A549 (cell line): ENCODE measurements at regions not wholly inside any gene's neighbourhood (a gene's known extent, or its start where the extent isn't known, plus 50 kb on each side); places are given as distances from the start of the nearest gene placed in this dataset.

ENCODE experiments used
- ATAC-seq, 2 experiments: fragments of 200-7000 bp in 1 of 2; fragments of >200 bp in 1 of 2; cut with Nextera tagmentation in 1 of 2; cut with Tn5 transposase in 1 of 2; 3 replicates each; pipeline versions ENCODE4 v1.8.0 to v1.9.1; 2018 to 2020; ENCODE audit warnings: mild to moderate bottlenecking in 1 of 2, moderate library complexity in 1 of 2
- CTCF ChIA-PET: fragments of 300-600 bp; sonication (Branson Sonifier 250); formaldehyde crosslinking; extraction: SDS; loops from one replicate; lab custom pipeline; 2021; ENCODE audit warnings: antibody characterized with exemption, inconsistent platforms; lab: Yijun Ruan, JAX
- POLR2A ChIA-PET: fragments of 350-600 bp; formaldehyde crosslinking; extraction: SDS; loops from one replicate; lab custom pipeline; 2021; ENCODE audit warnings: antibody characterized with exemption, inconsistent platforms; lab: Yijun Ruan, JAX
- DNase-seq, 2 experiments: peaks; one replicate each; pipeline versions ENCODE4 v3.0.0 to v3.0.0-alpha.2; 2011 to 2016; ENCODE audit warnings: low read depth in 1 of 2, low spot score in 1 of 2
- FAIRE-seq: peaks from 2 replicates; lab custom pipeline; 2011; peaks lifted over from hg19 to GRCh38; lab: Jason Lieb, UNC
- H3K27ac ChIP-seq, 2 experiments: fragments of >200 bp; sonication (Bioruptor Twin); formaldehyde crosslinking; 3 replicates each; pipeline ENCODE4 v1.5.1; 2016 to 2017
- H3K4me1 ChIP-seq: fragments of >200 bp; sonication (Bioruptor Twin); formaldehyde crosslinking; 3 replicates; pipeline ENCODE4 v1.6.1; 2016
- H3K4me2 ChIP-seq: fragments of >200 bp; sonication (Bioruptor Twin); formaldehyde crosslinking; 3 replicates; pipeline ENCODE4 v1.6.1; 2016
- H3K4me3 ChIP-seq: fragments of >200 bp; sonication (Bioruptor Twin); formaldehyde crosslinking; 3 replicates; pipeline ENCODE4 v1.5.1; 2016
- H3K9me3 ChIP-seq: fragments of >200 bp; sonication (Bioruptor Twin); formaldehyde crosslinking; 3 replicates; pipeline ENCODE4 v1.6.1; 2016
- CBX2 ChIP-seq: fragments of 200-600 bp; sonication (generic); IDR thresholded peaks from 2 replicates; pipeline ENCODE4 v1.6.1; 2016; ENCODE audit warnings: low read depth, mild to moderate bottlenecking, borderline replicate concordance
- CEBPB ChIP-seq, 2 experiments: fragments of >200 bp in 1 of 2; sonication (Bioruptor Twin) in 1 of 2; formaldehyde crosslinking in 1 of 2; IDR thresholded peaks; 2 replicates each; pipeline ENCODE4 v1.6.1; 2012 to 2016
- CHD2 ChIP-seq: fragments of 150-350 bp; IDR thresholded peaks from 2 replicates; pipeline ENCODE4 v1.6.1; 2014; ENCODE audit warnings: low read length; ENCODE audit not compliant: partially characterized antibody
- CHD4 ChIP-seq: fragments of 200-600 bp; sonication (generic); IDR thresholded peaks from 2 replicates; pipeline ENCODE4 v1.6.1; 2016; ENCODE audit warnings: antibody characterized with exemption, mild to moderate bottlenecking, borderline replicate concordance
- ELK1 ChIP-seq: fragments of 150-350 bp; IDR thresholded peaks from 2 replicates; pipeline ENCODE4 v1.6.1; 2014; ENCODE audit warnings: low read depth, mild to moderate bottlenecking, low read length
- ESRRA ChIP-seq: fragments of 150-350 bp; IDR thresholded peaks from 2 replicates; pipeline ENCODE4 v1.6.1; 2014; ENCODE audit warnings: mild to moderate bottlenecking, low read length, borderline replicate concordance
- HOXA7 ChIP-seq: fragments of 250-450 bp; sonication (Bioruptor Pico); IDR thresholded peaks from 2 replicates; pipeline ENCODE4 v1.5.0; 2020; ENCODE audit warnings: mild to moderate bottlenecking, moderate library complexity
- HOXB5 ChIP-seq: fragments of 250-450 bp; sonication (Bioruptor Pico); IDR thresholded peaks from 2 replicates; pipeline ENCODE4 v1.5.0; 2020; ENCODE audit warnings: mild to moderate bottlenecking, moderate library complexity
- JUN ChIP-seq, 2 experiments: fragments of >200 bp; sonication (Bioruptor Twin); formaldehyde crosslinking; IDR thresholded peaks; 2 replicates in 1 of 2; 3 replicates in 1 of 2; pipeline ENCODE4 v1.6.1; 2016 to 2017
- MAZ ChIP-seq: fragments of 150-350 bp; IDR thresholded peaks from 2 replicates; pipeline ENCODE4 v1.6.1; 2014; ENCODE audit warnings: antibody characterized with exemption, low read depth, low read length, borderline replicate concordance
- MYC ChIP-seq: IDR thresholded peaks from 2 replicates; pipeline ENCODE4 v1.6.1; 2012; ENCODE audit warnings: mild to moderate bottlenecking, inconsistent platforms, low read length, improper control_type of control experiment, borderline replicate concordance
- NFE2L2 ChIP-seq: fragments of 150-350 bp; conservative IDR thresholded peaks from 2 replicates; pipeline ENCODE4 v1.6.1; 2014; ENCODE audit warnings: low read length
- NR3C1 ChIP-seq: fragments of >200 bp; sonication (Bioruptor Twin); formaldehyde crosslinking; IDR thresholded peaks from 3 replicates; pipeline ENCODE4 v1.6.1; 2017
- POLR2A ChIP-seq: IDR thresholded peaks from 2 replicates; pipeline ENCODE4 v1.6.1; 2012; ENCODE audit warnings: mild to moderate bottlenecking, low read length
- ZNF302 ChIP-seq: fragments of 250-450 bp; sonication (Bioruptor Pico); IDR thresholded peaks from 2 replicates; pipeline ENCODE4 v1.9.0; 2021; ENCODE audit warnings: inconsistent platforms, mild to moderate bottlenecking, moderate library complexity
- ZSCAN20 ChIP-seq: fragments of 250-450 bp; sonication (Bioruptor Pico); IDR thresholded peaks from 2 replicates; pipeline ENCODE4 v1.8.0; 2022; ENCODE audit warnings: mild to moderate bottlenecking, moderate library complexity
- WGBS: methylation state at CpG from one replicate; pipeline ENCODE4 v1.1.6; 2017; ENCODE audit errors: missing lambda C conversion rate; 5-methylcytosine and 5-hydroxymethylcytosine counted together
- TF ChIP-seq, protein P1 (sequence below): fragments of 450-650 bp; IDR thresholded peaks from 2 replicates; pipeline ENCODE4 v1.6.1; 2014; ENCODE audit warnings: antibody characterized with exemption
- TF ChIP-seq, protein P2 (sequence below): fragments of 200-600 bp; sonication (generic); IDR thresholded peaks from 2 replicates; pipeline ENCODE4 v1.6.1; 2016; ENCODE audit warnings: antibody characterized with exemption, mild to moderate bottlenecking, moderate library complexity

DNA sequence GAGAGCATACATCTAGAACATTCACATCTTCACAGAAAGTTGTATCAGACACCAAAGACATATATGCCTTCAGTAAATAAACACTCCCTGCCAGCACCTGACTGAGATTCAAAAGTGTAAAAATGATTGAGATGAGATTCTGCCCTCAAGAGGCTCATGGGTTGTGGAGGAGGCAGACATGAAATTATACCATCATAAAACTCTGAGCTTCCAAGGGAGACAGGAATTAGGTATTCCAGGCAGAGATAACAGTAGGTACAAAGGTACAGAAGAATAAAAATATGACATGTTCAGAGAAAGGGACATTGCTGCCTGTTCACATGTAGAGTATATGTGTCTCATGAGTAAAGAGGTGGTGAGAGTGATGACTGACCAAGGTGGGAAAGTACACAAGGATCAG is 322.3 kb downstream of the OSR1 start:
- Histone ChIP-seq H3K4me2 (no peak overlapping the region), H3K4me3 (no peak overlapping the region), H3K9me3 (no peaks in the 10 kb centered on the region), H3K4me1 (no peaks in the 10 kb centered on the region), H3K27ac (no peak overlapping the region)
- ChIA-PET POLR2A (no interaction called here), CTCF (no interaction called here)
- FAIRE-seq = no peak
- DNase-seq = no peak
- TF ChIP-seq, protein P1, sequence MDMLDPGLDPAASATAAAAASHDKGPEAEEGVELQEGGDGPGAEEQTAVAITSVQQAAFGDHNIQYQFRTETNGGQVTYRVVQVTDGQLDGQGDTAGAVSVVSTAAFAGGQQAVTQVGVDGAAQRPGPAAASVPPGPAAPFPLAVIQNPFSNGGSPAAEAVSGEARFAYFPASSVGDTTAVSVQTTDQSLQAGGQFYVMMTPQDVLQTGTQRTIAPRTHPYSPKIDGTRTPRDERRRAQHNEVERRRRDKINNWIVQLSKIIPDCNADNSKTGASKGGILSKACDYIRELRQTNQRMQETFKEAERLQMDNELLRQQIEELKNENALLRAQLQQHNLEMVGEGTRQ = no peak
- TF ChIP-seq ESRRA (no peak), JUN (IDR thresholded peaks at IDR 0.05) (no peak), ZNF302 (CRISPR knock-in tag) (no peak), CEBPB (IDR thresholded peaks at IDR 0.05) (no peak), POLR2A (no peak), NR3C1 (no peak)
- TF ChIP-seq, protein P2, sequence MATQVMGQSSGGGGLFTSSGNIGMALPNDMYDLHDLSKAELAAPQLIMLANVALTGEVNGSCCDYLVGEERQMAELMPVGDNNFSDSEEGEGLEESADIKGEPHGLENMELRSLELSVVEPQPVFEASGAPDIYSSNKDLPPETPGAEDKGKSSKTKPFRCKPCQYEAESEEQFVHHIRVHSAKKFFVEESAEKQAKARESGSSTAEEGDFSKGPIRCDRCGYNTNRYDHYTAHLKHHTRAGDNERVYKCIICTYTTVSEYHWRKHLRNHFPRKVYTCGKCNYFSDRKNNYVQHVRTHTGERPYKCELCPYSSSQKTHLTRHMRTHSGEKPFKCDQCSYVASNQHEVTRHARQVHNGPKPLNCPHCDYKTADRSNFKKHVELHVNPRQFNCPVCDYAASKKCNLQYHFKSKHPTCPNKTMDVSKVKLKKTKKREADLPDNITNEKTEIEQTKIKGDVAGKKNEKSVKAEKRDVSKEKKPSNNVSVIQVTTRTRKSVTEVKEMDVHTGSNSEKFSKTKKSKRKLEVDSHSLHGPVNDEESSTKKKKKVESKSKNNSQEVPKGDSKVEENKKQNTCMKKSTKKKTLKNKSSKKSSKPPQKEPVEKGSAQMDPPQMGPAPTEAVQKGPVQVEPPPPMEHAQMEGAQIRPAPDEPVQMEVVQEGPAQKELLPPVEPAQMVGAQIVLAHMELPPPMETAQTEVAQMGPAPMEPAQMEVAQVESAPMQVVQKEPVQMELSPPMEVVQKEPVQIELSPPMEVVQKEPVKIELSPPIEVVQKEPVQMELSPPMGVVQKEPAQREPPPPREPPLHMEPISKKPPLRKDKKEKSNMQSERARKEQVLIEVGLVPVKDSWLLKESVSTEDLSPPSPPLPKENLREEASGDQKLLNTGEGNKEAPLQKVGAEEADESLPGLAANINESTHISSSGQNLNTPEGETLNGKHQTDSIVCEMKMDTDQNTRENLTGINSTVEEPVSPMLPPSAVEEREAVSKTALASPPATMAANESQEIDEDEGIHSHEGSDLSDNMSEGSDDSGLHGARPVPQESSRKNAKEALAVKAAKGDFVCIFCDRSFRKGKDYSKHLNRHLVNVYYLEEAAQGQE = no peak
- no peak for ATAC-seq

DNA sequence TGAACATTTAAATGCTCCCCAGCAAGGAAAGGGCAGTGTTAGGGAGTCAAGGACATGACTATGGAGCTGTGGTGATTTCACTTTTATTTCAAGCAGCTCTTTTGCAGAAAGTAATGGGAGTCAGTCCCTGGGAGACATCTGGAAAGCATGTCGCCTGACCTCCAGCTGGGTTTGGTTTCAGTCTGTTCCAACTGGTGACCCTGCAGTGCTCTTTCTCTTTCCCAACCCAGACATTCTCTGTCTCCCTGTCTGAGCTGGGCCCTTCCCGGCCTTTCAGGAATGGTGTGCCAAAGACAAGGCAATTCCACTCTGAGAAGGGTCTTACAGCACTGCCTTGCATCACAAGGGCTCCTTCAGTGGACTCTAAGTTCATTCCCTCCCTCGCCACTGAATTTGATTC is 323.2 kb downstream of the OSR1 start:
- DNase-seq = no peak
- no peaks in the 10 kb centered on the region for H3K9me3 ChIP-seq
- H3K4me1 ChIP-seq = no peaks in the 10 kb centered on the region
- WGBS = 84% methylated on average over 3 of the region's 3 CpGs
- H3K4me2 ChIP-seq = no peak overlapping the region
- no peak overlapping the region for H3K4me3 ChIP-seq
- ATAC-seq = no peak
- CTCF ChIA-PET = no interaction called here
- TF ChIP-seq MYC (no peak), CHD4 (no peak), ESRRA (no peak), CBX2 (no peak), NFE2L2 (no peak), HOXB5 (CRISPR knock-in tag) (no peak), MAZ (no peak)
- no peak for FAIRE-seq
- POLR2A ChIA-PET = no interaction called here
- H3K27ac ChIP-seq = no peak overlapping the region

DNA sequence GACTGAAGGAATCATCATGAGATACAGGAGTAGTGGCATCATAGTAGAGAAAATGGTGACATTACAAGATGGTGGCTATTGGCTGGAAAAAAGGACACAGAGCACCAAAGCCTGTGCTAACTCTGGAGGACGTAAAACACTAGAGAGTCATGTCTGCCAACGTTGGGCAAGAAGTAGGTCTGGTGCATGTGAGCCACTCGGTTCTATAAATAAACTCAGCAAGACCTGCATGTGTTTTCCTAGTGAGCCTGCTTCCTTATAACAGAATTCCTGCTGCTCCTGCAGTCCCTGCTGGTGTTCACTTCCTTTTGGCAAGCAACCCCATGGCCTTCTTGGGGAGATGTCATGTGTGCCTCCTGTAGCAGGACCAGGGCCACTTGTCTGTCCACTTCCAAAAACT is 325.2 kb downstream of the OSR1 start:
- no peaks in the 10 kb centered on the region for H3K9me3 ChIP-seq
- H3K4me3 ChIP-seq = no peak overlapping the region
- CTCF ChIA-PET = no interaction called here
- POLR2A ChIA-PET = no interaction called here
- DNase-seq (no peak), ATAC-seq (no peak), FAIRE-seq (no peak)
- H3K27ac ChIP-seq = no peak overlapping the region
- 38% methylated on average over 3 of the region's 3 CpGs for WGBS
- H3K4me1 ChIP-seq = no peaks in the 10 kb centered on the region
- TF ChIP-seq ELK1 = no peak
- no peak for TF ChIP-seq ZSCAN20
- no peak for TF ChIP-seq CHD2
- no peak for TF ChIP-seq HOXA7 (CRISPR knock-in tag)
- TF ChIP-seq, all 56 proteins: peak for 0
- H3K4me2 ChIP-seq = no peak overlapping the region
